A673 (cell line): ENCODE measurements at regions not wholly inside any gene's neighbourhood (a gene's known extent, or its start where the extent isn't known, plus 50 kb on each side); places are given as distances from the start of the nearest gene placed in this dataset.

Experiments used
- BruUV-seq: library from RNA; stranded (reverse); fragments of 400-500 nt; replicated peaks from 2 replicates; lab custom pipeline; 2021; lab: Mats Ljungman, UMichigan
- CTCF ChIA-PET: fragments of 300-600 bp; sonication (Branson Sonifier 250); formaldehyde crosslinking; loops from one replicate; lab custom pipeline; 2022; ENCODE audit warnings: antibody characterized with exemption; lab: Charles Lee
- POLR2A ChIA-PET: fragments of 300-600 bp; sonication (Branson Sonifier 250); formaldehyde crosslinking; loops from one replicate; lab custom pipeline; 2022; ENCODE audit warnings: antibody characterized with exemption; ENCODE audit not compliant: low non-redundant PET; lab: Charles Lee
- DNase-seq: peaks from one replicate; pipeline ENCODE4 v3.0.0-alpha.2; 2015; ENCODE audit warnings: low spot score
- H3K27ac ChIP-seq: fragments of 200-600 bp; sonication (generic); 2 replicates; pipeline ENCODE4 v1.5.1; 2016; ENCODE audit warnings: mixed run types, low read depth, mild to moderate bottlenecking, mixed read lengths, antibody characterized with exemption, low read length; ENCODE audit not compliant: poor library complexity, severe bottlenecking
- H3K27me3 ChIP-seq: fragments of 200-600 bp; sonication (generic); replicated peaks from 2 replicates; pipeline ENCODE4 v1.6.1; 2017; ENCODE audit warnings: mixed run types, low read depth, mild to moderate bottlenecking, mixed read lengths, antibody characterized with exemption, low read length; ENCODE audit not compliant: insufficient read depth, poor library complexity
- H3K36me3 ChIP-seq: fragments of 200-600 bp; sonication (generic); 2 replicates; pipeline ENCODE4 v1.6.1; 2016; ENCODE audit warnings: mixed run types, mild to moderate bottlenecking, mixed read lengths, antibody characterized with exemption, low read length; ENCODE audit not compliant: insufficient read depth, poor library complexity, severe bottlenecking
- H3K4me1 ChIP-seq: fragments of 200-600 bp; sonication (generic); 2 replicates; pipeline ENCODE4 v1.6.1; 2017; ENCODE audit warnings: mixed run types, mild to moderate bottlenecking, mixed read lengths, antibody characterized with exemption, low read length; ENCODE audit not compliant: insufficient read depth, poor library complexity, severe bottlenecking
- H3K4me3 ChIP-seq: fragments of 200-600 bp; sonication (generic); 2 replicates; pipeline ENCODE4 v1.5.1; 2016; ENCODE audit warnings: low read depth, mixed run types, mild to moderate bottlenecking, mixed read lengths, low read length; ENCODE audit not compliant: poor library complexity, severe bottlenecking
- H3K9me3 ChIP-seq: fragments of 200-600 bp; sonication (generic); 2 replicates; pipeline ENCODE4 v1.6.1; 2016; ENCODE audit warnings: mixed run types, low read depth, mild to moderate bottlenecking, mixed read lengths, antibody characterized with exemption, low read length; ENCODE audit not compliant: poor library complexity, severe bottlenecking
- CTCF ChIP-seq: fragments of 300-800, 200-600 bp; sonication (generic); conservative IDR thresholded peaks from 2 replicates; pipeline ENCODE4 v1.5.1; 2017; ENCODE audit warnings: low read depth, mild to moderate bottlenecking, antibody characterized with exemption, low read length, moderate library complexity, mixed read lengths
- EZH2 ChIP-seq: fragments of 200-600 bp; sonication (generic); IDR thresholded peaks from 2 replicates; pipeline ENCODE4 v1.6.1; 2017; ENCODE audit warnings: borderline replicate concordance, low read depth, mild to moderate bottlenecking, mixed read lengths, antibody characterized with exemption, low read length; ENCODE audit not compliant: poor library complexity, severe bottlenecking
- intact Hi-C: fragments of 100-400 bp; cut with micrococcal nuclease; formaldehyde crosslinking; loops from one replicate; pipeline ENCODE4 v1.10.0; 2022; ENCODE audit not compliant: unreplicated experiment

GRCh38 chr9:71352837-71353236 lies 231.4 kb upstream of the TRPM3 start:
- ChIA-PET POLR2A (no interaction called here), CTCF (no interaction called here)
- no peak for DNase-seq
- no peaks in the 10 kb centered on the region for H3K4me1 ChIP-seq
- no peaks in the 10 kb centered on the region for H3K36me3 ChIP-seq
- TF ChIP-seq CTCF (no peak), EZH2 (no peak)
- H3K4me3 ChIP-seq, result no peak overlapping the region
- no peaks in the 10 kb centered on the region for H3K27me3 ChIP-seq
- BruUV-seq, result no TSS peak
- no peak overlapping the region for H3K27ac ChIP-seq
- intact Hi-C loops, result no loop called here
- no peaks in the 10 kb centered on the region for H3K9me3 ChIP-seq

- no TSS peak for BruUV-seq
- Histone ChIP-seq H3K4me1 (no peaks in the 10 kb centered on the region), H3K27ac (no peak overlapping the region), H3K4me3 (no peak overlapping the region), H3K9me3 (no peaks in the 10 kb centered on the region), H3K27me3 (no peaks in the 10 kb centered on the region), H3K36me3 (no peaks in the 10 kb centered on the region)
- no peak for DNase-seq
- POLR2A ChIA-PET, result no interaction called here
- TF ChIP-seq EZH2, result no peak
- no peak for TF ChIP-seq CTCF
- CTCF ChIA-PET, result no interaction called here
- intact Hi-C loops, result no loop called here
These were observed 227.8 kb upstream of the TRPM3 start for GRCh38 chr9:71349218-71349617.

GRCh38 chr9:71333321-71333720 lies 211.9 kb upstream of the TRPM3 start:
- no peaks in the 10 kb centered on the region for H3K9me3 ChIP-seq
- intact Hi-C loops, result no loop called here
- H3K27me3 ChIP-seq, result peaks cover 13% of the 10 kb centered on the region
- no peaks in the 10 kb centered on the region for H3K36me3 ChIP-seq
- H3K4me1 ChIP-seq, result no peaks in the 10 kb centered on the region
- ChIA-PET CTCF (no interaction called here), POLR2A (no interaction called here)
- TF ChIP-seq EZH2, result no peak
- no peak for TF ChIP-seq CTCF
- no peak for DNase-seq
- BruUV-seq, result no TSS peak
- no peak overlapping the region for H3K4me3 ChIP-seq
- H3K27ac ChIP-seq, result no peak overlapping the region
